Hypothalamus (tissue), 51 donors: ENCODE measurements at regions not wholly inside any gene's neighbourhood (a gene's known extent, or its start where the extent isn't known, plus 50 kb on each side); places are given as distances from the start of the nearest gene placed in this dataset.
A peak's percentile ranks its signal among the peaks of the same experiment; 100 is the strongest.

ENCODE experiments used
- DNase-seq, 51 donors: peaks; one replicate each; lab custom pipeline; 2025; lab: John Stamatoyannopoulos, UW

DNA sequence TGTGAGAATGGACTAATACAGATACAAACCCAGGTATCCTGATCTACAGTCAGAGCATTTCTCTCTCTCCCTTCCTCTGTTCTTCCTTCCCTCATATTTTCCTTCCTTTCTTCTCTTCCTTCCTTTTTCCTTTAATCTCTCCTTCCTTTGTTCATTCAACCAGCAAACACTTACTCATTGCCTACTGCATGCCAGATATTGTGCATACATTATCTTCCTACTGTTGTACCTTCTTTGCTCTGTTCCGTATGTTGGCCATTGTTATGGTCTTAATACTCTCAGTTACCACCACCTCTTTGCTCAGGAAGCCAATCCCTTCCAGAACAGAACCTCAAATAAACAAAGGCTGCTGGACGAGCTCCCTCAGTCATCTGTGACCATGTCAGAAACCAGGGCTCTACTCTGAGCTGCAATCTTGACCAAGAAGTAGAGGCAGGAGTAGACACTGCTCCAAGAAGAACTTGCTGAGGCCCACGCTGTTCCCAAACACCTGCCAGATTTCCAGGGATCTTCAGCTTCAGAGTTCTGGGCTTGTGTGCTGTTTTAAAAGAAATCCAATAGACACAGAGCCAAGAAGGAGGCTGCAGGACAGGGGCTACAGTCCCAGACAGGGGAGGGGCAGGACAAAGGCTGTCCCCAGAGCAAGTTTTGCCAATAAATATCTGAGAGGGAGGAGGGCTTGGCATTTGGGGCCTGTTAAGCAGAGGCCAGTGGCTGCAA lies 526.7 kb upstream of the TBX3 start:
- DNase-seq = peak in 11 of 51 donors; percentile 3 to 45 (median 7)

DNA sequence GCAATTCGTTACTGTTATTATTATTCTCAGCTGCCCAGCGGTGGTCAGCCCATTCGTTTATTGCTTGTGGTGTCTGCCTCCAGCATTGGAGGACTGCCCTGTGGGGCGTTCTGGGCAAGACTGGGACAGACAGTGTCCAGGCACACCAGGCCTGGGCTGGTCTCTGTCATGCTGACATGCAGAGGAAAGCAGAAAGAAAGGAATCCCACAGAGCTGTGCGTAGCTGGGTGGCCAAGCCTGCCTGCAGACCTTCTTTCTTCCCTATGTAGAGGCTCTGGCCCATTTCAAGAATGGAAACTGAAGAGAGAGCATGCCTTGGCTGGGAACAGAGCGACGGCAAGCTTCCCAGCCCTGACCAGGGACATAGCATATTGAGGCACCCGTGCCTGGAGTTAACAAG lies 525.3 kb upstream of the TBX3 start:
- peak in 3 of 51 donors; percentile 1 to 4 (median 3) for DNase-seq

DNA sequence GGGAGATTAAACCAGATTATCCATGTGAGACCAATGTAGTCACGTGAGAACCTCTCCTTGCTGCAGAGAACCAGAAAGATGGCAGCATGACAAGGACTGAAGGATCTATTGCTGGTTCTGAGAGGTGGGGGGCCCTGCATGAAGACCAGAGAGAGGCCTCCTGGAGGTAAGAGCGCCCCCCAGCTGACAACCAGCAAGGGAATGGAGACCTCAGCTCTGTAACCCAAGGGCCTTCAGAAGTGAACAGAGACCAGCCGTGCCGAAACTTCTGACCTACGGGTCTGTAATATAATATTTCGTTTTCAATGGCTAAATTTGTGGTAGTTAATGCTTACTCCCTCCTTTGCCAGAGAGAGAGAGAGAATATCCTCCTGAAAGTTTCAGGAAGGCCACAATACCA lies 524.1 kb upstream of the TBX3 start:
- DNase-seq = no peak

GRCh38 chr12:115207216-115207915 lies 523.4 kb upstream of the TBX3 start:
- no peak for DNase-seq

- DNase-seq = no peak
Measured at GRCh38 chr12:115206801-115207200, 522.8 kb upstream of the TBX3 start.

GRCh38 chr12:115205755-115206308 lies 521.9 kb upstream of the TBX3 start:
- no peak for DNase-seq

DNA sequence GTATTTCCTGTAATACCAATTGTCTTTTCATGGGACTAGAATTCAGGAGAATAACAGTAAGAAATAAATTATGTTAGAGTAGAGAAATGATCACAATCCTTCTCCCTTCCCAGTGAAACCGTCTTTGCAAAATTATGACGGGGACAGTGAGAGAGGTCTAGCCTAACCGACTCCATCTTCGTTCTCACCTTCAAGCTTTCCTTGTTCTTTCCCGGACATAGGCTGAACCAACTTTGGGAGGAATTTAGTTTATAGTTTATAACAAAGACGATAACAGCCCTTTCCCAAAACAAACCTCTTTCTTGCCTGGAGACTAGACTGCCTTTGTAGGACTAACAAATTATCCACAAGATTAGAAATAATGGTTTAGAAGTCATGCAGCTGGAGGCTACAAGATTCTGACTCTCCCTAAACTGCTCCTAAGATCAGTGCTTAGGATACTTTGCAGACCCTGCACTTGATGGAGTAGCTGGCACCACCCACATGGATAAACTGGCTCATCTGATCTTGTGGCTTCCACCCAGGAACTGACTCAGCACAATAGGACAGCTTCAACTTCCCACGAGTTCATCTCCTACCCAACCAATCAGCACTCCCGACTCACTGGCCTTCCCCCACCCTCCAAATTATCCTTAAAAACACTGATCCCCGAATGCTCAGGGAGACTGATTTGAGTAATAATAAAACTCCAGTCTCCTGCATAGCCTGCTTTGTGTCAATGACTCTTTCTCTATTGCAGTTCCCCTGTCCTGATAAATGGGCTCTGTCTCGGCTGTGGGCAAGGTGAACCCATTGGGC lies 521.2 kb upstream of the TBX3 start:
- no peak for DNase-seq

DNA sequence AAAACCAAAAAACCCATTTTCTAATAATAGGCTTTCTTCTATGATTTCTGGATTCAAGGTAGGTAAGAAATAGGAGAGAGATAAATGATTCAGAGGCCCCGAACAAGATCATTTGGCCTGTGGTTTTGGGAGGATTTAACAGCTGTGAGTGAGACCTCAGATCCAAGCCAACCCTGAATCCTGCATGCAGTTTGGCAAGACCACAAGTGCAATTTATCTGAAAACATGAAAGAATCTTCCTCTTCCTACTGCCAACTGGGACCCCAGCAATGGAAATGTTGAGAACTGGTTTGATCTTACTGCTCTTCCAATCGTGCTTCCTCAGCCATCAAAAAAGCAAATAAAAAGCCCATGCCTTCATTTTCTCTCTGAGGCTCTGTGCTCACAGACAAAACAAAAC lies 519.7 kb upstream of the TBX3 start:
- no peak for DNase-seq

DNA sequence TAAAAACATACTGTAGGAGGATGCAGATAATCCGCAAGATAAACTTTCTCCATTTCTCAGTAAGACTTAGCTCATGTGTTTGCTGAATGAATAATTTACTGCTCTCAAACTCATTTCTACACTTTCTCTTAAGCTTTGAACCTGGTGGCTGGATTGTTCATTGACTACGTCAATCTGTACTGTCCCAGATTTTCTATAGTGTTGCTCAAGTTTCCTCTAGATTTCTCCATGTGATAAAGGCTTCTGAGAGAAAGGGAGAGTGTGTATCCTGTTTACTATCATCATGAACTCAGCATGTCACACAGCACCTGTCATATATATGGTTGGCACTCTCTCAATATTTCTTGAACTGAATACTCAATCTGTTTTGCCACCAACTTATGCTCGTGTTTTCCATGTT lies 518.0 kb upstream of the TBX3 start:
- DNase-seq = no peak

GRCh38 chr12:115199831-115200230 lies 515.9 kb upstream of the TBX3 start:
- no peak for DNase-seq

- DNase-seq = no peak
Measured at GRCh38 chr12:115194857-115195256, 510.9 kb upstream of the TBX3 start.

- no peak for DNase-seq
Measured at GRCh38 chr12:115194448-115194847, 510.5 kb upstream of the TBX3 start.

GRCh38 chr12:115191342-115191741 lies 507.4 kb upstream of the TBX3 start:
- no peak for DNase-seq

DNA sequence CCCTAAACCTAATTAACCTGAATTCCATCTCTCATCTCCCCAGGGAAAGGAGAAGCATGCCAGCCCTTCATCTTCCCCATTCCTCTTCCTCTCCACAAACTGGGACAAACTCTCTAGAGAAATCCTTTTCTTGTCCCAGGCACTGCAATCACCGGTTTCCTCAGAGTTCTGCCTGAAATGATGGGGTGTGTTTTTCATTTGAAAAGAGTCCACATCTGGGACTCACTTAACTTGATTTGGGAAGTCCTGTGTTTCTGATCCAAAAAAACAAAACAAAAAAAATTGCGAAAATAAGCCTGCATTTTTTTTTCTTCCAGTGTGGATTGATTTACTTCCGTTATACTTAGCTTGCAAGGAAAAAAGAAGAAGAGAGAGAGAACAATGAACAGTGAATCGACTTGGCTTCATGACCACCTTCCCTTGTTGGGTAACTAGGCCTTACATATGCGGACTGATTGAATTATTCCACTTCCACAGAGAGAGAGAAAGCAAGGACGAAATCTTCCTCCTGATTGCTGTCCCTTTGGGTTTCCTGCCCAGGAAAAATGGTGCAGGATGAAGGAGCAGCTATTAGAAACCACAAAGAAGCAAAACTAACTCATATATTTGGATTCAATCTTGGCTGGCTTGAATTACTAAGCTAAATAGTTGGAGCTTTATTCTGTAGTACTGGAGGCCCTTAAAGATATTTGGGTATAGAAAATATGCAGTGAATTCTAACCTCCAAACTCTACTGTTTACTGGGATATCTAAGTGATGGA lies 506.2 kb upstream of the TBX3 start:
- DNase-seq = no peak

- no peak for DNase-seq
Measured at GRCh38 chr12:115185506-115185905, 501.5 kb upstream of the TBX3 start.

- no peak for DNase-seq
Measured at GRCh38 chr12:115183752-115184151, 499.8 kb upstream of the TBX3 start.

DNA sequence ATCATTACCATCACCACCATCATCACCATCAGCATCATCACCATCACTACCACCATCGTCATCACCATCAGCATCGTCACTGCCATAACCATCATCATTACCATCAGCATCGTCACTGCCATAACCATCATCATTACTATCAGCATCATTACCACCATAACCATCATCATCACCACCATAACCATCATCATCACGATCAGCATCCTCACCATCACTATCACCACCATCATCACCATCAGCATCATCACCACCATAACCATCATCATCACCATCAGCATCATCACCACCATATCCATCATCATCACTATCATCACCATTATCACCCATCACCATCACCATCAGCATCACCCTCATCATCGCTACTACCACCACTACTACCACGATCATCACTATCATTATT lies 493.9 kb upstream of the TBX3 start:
- DNase-seq = no peak

GRCh38 chr12:115176741-115177400 lies 492.9 kb upstream of the TBX3 start:
- no peak for DNase-seq

- no peak for DNase-seq
Measured at GRCh38 chr12:115174920-115175319, 490.9 kb upstream of the TBX3 start.

DNA sequence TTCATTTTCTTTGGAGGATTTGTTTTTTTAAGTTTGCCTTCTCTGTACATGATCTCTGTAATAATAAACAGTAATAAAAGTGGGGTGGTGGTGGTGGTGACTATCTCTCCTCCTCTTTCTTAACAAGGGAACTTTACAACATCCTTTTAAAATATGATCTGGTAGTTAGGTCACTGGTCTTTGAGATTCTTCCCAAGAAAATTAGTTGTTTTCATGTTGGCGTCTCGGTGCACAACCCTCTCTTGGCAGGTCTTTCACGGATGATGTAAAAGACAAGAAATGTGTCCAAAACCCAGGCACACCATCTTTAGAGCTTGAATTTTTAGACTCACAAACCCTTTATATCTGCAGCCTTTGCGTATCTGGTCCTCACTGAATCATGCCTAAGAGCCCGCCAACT lies 488.5 kb upstream of the TBX3 start:
- no peak for DNase-seq
